Thyroid gland (tissue), 4 donors: ENCODE measurements at regions not wholly inside any gene's neighbourhood (a gene's known extent, or its start where the extent isn't known, plus 50 kb on each side); places are given as distances from the start of the nearest gene placed in this dataset.

Experiments
- POLR2A ChIP-seq, 2 donors: fragments of 450-650 bp; IDR thresholded peaks; one replicate each; pipeline ENCODE4 v1.6.1; 2017; ENCODE audit warnings: antibody characterized with exemption in 2 of 2, mild to moderate bottlenecking in 2 of 2, moderate library complexity in 1 of 2
- TF ChIP-seq, protein P1 (sequence below), 6 experiments: fragments of 200-600 bp in 3 of 6; fragments of 450-650 bp in 3 of 6; sonication (generic) in 3 of 6; IDR thresholded peaks; one replicate each; pipeline ENCODE4 v1.5.1; 2016 to 2019; ENCODE audit warnings: antibody characterized with exemption in 6 of 6, mild to moderate bottlenecking in 2 of 6, inconsistent platforms in 1 of 6, moderate library complexity in 1 of 6

DNA sequence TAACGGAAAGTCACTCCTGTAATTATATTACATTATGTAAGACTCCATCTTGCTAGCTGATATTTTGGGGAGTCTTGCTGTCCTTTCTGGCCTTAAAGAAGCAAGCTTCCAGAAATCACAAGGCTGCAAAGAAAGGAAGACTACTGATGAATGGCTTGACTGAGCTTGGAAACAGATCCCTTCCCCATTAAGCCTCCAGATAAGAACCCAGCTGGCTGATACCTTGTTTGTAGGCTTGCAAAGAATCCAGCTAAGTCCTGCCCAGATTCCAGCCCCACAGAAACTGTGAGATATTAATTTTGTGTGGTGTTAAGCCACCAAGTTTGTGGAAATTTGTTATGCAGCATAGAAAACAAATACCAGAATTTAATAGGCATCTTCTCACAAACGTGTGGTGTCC is 49.9 kb upstream of the TMEM106B start:
- TF ChIP-seq, protein P1, sequence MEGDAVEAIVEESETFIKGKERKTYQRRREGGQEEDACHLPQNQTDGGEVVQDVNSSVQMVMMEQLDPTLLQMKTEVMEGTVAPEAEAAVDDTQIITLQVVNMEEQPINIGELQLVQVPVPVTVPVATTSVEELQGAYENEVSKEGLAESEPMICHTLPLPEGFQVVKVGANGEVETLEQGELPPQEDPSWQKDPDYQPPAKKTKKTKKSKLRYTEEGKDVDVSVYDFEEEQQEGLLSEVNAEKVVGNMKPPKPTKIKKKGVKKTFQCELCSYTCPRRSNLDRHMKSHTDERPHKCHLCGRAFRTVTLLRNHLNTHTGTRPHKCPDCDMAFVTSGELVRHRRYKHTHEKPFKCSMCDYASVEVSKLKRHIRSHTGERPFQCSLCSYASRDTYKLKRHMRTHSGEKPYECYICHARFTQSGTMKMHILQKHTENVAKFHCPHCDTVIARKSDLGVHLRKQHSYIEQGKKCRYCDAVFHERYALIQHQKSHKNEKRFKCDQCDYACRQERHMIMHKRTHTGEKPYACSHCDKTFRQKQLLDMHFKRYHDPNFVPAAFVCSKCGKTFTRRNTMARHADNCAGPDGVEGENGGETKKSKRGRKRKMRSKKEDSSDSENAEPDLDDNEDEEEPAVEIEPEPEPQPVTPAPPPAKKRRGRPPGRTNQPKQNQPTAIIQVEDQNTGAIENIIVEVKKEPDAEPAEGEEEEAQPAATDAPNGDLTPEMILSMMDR (IDR thresholded peaks at IDR 0.05): no peak
- TF ChIP-seq POLR2A (IDR thresholded peaks at IDR 0.05): no peak
